NCI-H226 (cell line): ENCODE measurements at regions not wholly inside any gene's neighbourhood (a gene's known extent, or its start where the extent isn't known, plus 50 kb on each side); places are given as distances from the start of the nearest gene placed in this dataset.
"Not testable (repeated sequence)": the region's sequence is repeated elsewhere in the genome, so short reads cannot be mapped to it uniquely, and the experiment has no call there.

Experiments used
- DNase-seq: peaks from one replicate; pipeline ENCODE4 v3.0.0-alpha.2; 2015

GRCh38 chr2:8115966-8116365 is 565.9 kb upstream of the ID2 start:
- DNase-seq = no peak

GRCh38 chr2:8116661-8117060 is 565.2 kb upstream of the ID2 start:
- DNase-seq = no peak

DNA sequence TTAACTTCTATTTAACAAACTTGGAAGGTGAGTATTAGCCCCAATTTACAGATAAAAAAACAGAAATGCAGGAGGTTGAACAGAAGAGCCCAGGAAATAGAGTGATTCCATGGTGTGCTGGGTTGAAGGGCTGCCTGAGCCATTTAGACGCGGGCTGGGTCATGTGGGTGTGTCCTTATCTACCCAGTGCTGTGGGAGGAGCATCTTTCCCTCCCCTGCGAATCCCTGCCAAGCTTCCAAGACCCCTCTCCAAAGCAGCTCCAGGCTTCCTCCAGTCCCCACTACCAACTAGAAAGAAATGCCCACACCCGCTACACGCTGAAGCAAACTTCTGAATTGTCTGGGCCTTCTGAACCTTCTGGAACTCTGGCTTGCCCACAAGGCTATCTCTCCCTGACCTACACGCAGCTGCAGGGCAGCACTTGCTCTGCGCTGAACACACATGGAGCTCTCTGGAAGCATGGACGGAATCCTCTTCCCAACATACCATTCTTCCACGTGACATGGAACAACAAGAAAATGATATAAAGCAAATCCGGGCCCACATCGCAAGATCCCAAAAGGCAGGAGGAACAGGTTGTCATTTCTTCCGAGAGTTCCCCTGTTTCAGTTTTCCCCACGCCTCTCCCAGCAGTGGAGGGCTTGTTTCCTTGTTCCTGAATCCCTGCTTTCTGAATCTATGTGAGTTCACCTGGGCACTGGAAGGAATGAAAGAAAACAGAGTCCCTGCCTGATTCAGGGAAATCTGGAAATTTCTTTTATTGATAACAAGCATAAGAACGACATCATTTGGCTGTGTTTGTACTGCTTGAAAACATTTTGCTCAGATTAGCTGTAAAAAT is 562.7 kb upstream of the ID2 start:
- no peak for DNase-seq

GRCh38 chr2:8119782-8120505 is 561.9 kb upstream of the ID2 start:
- peak; percentile 39 for DNase-seq

DNA sequence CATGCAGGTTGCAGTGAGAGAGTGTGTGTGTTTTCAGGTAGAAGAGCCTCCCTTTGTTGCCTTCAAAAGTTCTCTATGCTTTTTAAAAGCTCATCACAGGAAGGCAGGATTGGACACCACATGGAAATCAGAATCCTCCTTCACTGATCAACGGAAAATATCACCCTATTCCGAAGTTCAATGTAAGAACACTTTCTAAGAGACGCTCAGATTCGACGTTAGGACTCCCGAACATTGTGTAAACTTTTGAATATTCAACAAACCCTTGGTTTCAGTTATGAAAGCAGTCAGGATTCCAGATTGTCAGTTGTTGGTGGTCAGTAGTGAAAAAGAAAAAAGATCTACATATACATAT is 561.4 kb upstream of the ID2 start:
- DNase-seq = no peak

DNA sequence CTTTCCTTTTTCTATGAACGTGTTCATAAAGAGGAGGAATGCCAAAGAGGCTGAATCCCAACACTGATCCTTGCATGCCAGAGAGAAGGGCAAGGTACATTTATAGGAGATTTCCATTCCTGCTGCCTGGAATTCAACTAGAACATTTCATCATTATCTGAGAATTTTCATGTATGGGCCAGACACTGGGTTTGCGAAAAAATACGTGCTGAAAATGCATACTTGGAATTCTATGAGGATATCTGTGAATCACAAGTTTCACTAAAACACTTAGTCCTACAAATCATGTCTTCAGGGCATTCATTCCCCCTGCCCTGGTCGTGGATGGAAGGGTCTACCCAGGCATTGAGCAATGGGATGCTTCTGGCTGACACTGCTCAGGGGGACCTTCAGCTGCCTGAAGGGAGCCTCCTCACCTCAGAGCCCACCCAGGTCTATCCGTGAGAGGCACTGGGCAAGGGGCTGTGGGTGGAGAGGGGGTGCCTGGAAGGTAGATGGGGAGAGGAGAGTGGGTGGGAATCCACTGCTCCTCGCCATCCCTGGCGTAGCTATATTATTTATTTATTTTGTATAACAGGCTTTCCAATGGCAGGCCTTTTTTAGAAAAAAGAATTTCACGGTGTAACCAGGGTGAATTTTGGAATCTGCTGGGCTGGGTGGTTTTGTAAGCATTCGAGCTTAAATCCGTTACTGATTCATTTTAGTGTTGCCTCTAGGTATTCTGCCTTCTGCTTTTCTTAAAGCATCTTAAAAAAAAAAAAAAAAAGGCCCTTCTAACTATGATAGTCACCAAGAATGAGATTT is 560.6 kb upstream of the ID2 start:
- DNase-seq = peak; percentile 84

GRCh38 chr2:8121826-8122513 is 559.9 kb upstream of the ID2 start:
- peak; percentile 26 for DNase-seq

DNA sequence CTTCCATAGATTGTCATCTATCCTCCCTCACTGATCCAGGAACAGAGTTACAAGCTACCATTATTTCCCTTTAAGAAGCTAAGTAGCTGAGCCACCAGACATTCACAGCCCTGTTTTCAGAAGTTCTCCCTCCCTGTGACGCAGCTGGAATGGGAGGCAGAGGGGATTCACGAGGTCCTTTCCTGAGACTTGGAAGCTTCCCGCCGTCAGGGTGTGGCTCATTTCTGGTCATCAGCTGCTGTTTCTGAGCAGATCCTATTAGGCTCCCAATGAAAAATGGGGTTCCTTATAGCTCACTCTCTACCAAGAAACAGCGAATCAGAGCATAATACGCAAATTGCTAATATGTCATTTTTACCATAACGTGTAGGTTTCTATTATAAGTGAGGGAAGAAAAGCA is 559.3 kb upstream of the ID2 start:
- DNase-seq = no peak

DNA sequence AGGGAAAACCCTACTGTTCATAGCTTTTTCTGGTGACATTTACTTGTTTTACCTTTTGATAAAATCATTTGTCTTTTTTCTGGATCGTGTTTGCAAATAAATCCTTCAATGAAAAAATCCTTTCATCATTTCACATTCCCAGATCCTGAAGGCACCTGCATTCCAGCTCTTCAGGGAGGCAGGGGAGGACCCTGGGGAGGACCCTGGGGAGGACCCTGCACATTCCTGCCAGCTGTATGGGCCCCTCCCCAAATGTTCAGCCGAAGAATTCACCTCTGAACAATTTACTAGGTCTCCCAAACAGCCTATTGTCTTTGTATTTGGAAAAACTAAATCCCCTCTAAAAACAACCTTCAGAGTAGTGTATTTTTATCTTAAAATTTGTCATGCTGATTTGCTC is 558.4 kb upstream of the ID2 start:
- no peak for DNase-seq

DNA sequence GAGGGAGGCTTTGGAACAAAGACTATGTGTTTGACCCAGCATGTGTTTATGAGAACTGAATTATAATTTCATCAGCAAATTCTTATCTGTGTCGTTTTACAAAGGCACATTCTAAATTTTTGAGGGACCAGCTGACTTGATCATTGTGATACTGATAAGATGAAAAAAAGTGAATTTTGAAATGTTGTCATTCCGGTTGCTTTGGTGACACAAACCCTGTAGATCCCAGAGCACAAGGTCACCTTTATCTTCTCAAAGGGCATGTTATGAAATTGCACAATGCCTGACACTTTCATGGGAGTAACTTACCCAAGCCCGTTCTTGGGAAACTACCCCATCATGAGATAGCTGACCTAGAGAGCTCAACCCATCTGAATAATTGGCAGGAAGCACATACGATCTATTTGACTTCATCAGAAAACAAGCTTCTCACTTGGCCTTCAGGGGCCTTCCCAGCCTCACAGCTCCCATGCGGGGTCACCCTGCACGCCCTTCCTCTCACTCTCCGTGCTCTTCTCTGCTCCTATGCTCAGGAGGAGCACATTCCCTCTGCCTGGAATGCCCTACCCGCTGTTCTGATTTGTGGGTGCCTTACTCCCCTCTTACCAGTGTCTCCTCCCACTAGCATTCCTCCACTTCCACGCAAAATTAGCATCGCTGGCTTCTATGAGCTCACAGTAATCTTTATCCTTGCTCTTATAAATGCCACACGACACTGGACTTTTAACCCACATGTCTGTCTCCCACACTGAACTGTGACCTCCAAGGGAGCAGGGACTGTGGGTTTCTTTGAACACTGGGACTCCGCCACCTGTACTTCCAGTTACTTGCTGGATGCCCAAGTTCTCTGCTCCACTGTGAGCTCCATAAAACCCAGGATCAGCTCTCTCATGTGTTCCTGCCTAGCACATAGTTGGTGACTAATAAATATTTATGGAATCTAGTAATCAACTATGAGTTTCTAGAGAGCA is 555.8 kb upstream of the ID2 start:
- peak; percentile 76 for DNase-seq

- DNase-seq = no peak
These were observed 555.1 kb upstream of the ID2 start for GRCh38 chr2:8126783-8127182.

GRCh38 chr2:8131423-8131822 is 550.4 kb upstream of the ID2 start:
- DNase-seq = not testable (repeated sequence)

DNA sequence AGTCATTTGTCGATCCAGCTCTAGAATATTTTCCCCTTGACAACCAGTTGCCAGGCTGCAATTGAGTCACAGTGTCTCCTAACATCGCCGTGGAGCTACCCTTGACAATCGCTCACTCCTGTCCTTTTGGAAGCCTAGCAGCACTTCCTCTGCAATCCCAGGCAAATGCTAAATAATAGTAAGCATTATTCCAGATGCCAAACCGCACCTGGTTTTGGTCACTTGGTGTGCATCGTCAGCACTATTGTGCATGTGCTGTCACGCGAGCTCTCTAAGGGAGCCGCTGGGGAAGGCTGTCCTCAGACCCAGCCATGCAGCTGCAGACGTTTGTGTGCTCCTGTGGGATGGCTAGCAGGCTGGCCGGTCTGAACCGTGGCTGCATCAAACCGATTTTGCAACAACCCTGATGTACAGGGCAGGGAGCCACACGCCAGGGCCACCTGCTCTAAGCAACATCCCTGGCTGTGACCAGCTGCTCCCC is 549.5 kb upstream of the ID2 start:
- DNase-seq = no peak

DNA sequence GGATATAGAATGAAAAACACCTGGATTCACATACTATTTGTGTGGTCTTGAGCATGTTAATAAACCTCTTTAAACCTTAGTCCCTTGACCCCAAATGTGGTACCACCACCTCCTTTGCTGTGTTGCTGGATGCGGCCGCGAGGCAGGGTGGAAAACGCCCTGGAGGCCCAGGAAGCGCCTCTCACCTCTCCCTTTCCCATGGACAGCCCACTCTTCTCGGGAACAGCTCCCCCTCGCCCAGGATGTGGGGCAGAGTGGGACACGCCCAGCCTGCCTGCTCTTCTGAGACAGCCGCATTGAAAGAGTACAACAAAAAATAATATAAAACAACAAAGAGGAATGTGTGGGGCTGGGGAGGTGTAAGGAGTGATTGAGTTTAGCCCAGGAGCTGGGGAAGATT is 549.0 kb upstream of the ID2 start:
- no peak for DNase-seq

DNA sequence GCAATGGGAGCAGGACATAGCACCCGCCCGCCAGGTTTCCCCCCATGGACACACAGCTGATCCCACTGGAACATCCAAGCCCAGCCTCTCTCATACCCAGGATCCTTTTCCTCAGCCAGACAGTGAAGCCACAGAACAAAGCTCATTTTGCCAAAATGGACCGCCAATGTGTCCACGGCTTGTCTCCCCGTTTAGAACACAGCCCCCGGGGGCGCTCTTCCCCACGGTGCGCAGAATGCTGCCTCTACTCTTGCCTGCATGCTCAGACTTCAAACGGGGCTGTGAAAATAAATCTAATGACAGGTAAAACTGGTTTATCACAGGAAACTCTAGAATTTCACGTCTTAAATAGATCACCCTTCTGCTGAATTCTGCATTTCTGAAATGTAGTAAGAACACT is 548.5 kb upstream of the ID2 start:
- DNase-seq = no peak

- DNase-seq = no peak
These were observed 547.9 kb upstream of the ID2 start for GRCh38 chr2:8133913-8134472.

DNA sequence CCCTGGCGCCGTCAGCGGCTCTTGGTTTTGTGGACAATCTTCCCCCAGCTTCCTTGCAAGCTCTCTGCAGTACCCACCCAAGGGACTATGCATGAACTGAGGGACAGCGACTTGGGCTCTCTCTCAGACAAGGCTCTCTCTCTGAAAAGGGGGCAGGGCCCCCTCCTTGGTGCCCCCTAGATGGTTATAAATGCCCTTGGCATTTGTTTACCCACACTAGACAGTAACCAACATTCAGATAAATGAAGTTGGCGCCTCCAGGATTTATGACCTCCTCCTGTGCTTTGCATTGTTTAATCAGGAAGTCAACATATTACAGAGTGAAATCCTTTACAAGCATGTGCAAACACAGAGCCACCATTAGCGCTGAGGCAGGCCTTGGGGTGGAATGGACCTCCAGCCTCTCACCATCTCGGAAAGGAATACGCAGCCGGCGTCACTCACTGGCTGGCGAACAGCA is 547.4 kb upstream of the ID2 start:
- DNase-seq = no peak

DNA sequence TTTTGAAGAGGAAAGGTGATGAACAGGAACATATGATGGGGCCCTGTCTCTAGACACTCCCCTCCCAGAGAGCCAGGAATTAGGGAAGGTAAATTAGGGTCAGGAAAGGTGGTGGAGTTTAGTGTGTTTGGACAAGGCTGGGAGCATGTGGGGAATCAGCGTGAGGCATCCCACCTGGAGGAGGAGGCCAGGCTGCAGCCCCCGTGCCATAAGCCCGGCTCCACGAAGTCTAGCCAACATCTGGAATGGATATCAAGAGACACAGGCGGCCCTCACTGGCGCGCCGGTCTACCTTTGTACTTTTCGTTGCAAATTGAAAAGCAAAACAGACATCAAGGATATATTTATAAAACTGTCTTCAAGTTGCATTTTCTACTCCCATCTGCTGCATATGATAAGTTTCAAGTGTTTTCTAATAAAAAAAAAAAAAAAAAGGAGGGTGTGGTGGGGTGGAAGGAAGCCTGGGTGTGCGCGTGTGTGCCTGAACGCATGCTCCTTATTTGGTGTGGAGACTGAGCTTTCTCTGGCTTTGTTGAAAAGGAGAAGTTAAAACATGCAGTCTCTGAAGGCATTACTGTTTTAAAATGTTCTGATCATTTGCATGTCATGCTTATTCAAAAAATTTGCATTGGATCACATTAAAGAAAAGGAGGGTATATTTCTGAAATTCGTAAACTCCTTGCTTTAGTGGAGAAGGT is 546.7 kb upstream of the ID2 start:
- no peak for DNase-seq

GRCh38 chr2:8137801-8138200 is 544.1 kb upstream of the ID2 start:
- DNase-seq = no peak

GRCh38 chr2:8138525-8138922 is 543.3 kb upstream of the ID2 start:
- no peak for DNase-seq
